ENCODE measurements at regions not wholly inside any gene's neighbourhood (a gene's known extent, or its start where the extent isn't known, plus 50 kb on each side); places are given as distances from the start of the nearest gene placed in this dataset.

GRCh38 chrX:10062980-10063379, 93.8 kb upstream of the CLCN4 start (continued):
- no peak for TF ChIP-seq ATF6 (CRISPR knock-in tag; conservative IDR thresholded peaks at IDR 0.05)
- TF ChIP-seq PPARG (CRISPR knock-in tag; conservative IDR thresholded peaks at IDR 0.05): no peak
- TF ChIP-seq ZNF563 (CRISPR knock-in tag; IDR thresholded peaks at IDR 0.05): no peak
- no peak for TF ChIP-seq ZMYM3 (CRISPR knock-in tag; IDR thresholded peaks at IDR 0.05)
- no peak for TF ChIP-seq ZNF768 (CRISPR knock-in tag; IDR thresholded peaks at IDR 0.05)
- no peak for TF ChIP-seq ONECUT2 (CRISPR knock-in tag; IDR thresholded peaks at IDR 0.05)
- no peak for TF ChIP-seq NCOA1 (CRISPR knock-in tag; IDR thresholded peaks at IDR 0.05)
- TF ChIP-seq ZNF383 (CRISPR knock-in tag; IDR thresholded peaks at IDR 0.05; ENCODE audit: borderline replicate concordance): no peak
- no peak for TF ChIP-seq SP4 (CRISPR knock-in tag; IDR thresholded peaks at IDR 0.05)
- no peak for TF ChIP-seq MYC (CRISPR knock-in tag; IDR thresholded peaks at IDR 0.05; ENCODE audit: borderline replicate concordance)
- no peak for TF ChIP-seq ZNF572 (CRISPR knock-in tag; IDR thresholded peaks at IDR 0.05)

- Histone ChIP-seq H3K36me3 (replicated peaks in 1 of 2; ENCODE audit: control insufficient read depth in 1 of 2, insufficient read depth in 2 of 2, low read length in 2 of 2) (no peaks in the 10 kb centered on the region), H3K9me3 (ENCODE audit: low read length) (no peaks in the 10 kb centered on the region), H2AFZ (ENCODE audit: low read length) (no peak overlapping the region), H3K9ac (ENCODE audit: insufficient read depth, low read depth, low read length) (no peak overlapping the region), H3K79me2 (ENCODE audit: insufficient read depth, low read length) (no peaks in the 10 kb centered on the region), H4K20me1 (ENCODE audit: insufficient read depth, low read length) (no peaks in the 10 kb centered on the region), H3K4me1 (ENCODE audit: insufficient read depth, low read length) (no peaks in the 10 kb centered on the region), H3K27ac (ENCODE audit: extremely low read length, insufficient read depth, low read length) (no peak overlapping the region), H3K4me3 (replicated peaks in 1 of 3; ENCODE audit: insufficient read depth in 1 of 3, low read depth in 2 of 3, low read length in 3 of 3) (no peak overlapping the region), H3K27me3 (ENCODE audit: control insufficient read depth in 1 of 2, insufficient read depth in 2 of 2, low read length in 2 of 2) (no peaks in the 10 kb centered on the region), H3K4me2 (ENCODE audit: low read depth, low read length) (no peak overlapping the region)
- intact Hi-C loops (cut with micrococcal nuclease; ENCODE audit: unreplicated experiment): no loop called here
- in situ Hi-C loops (cut with HindIII; ENCODE audit: extremely low pct_ligation_motif_present, low pct_unique_long_range_greater_than_20kb): no loop called here
- ATAC-seq (no peak), DNase-seq (ENCODE audit: low spot score) (no peak), FAIRE-seq (no peak)
- no peak for TF ChIP-seq TBP (CRISPR knock-in tag; IDR thresholded peaks at IDR 0.05)
- ChIA-PET CTCF (ENCODE audit: low intra/inter-chr PET ratio, low total read pairs) (no interaction called here), POLR2A (no interaction called here)
- 100% methylated on average over 5 of the region's 11 CpGs for WGBS (ENCODE audit: low lambda C conversion rate)
- no TSS peak for BruUV-seq (replicated peaks)
Measured at GRCh38 chrX:10064736-10065135, 92.0 kb upstream of the CLCN4 start.
